Activated naive CD4-positive, alpha-beta T cell treated with anti-CD3 and anti-CD28 coated beads for 36 hours (primary cell): ENCODE measurements at regions not wholly inside any gene's neighbourhood (a gene's known extent, or its start where the extent isn't known, plus 50 kb on each side); places are given as distances from the start of the nearest gene placed in this dataset.
A peak's percentile ranks its signal among the peaks of the same experiment; 100 is the strongest.

Experiments used
- CTCF ChIA-PET: fragments of 350-600 bp; sonication (Branson Sonifier 250); formaldehyde crosslinking; loops from one replicate; lab custom pipeline; 2021; ENCODE audit warnings: antibody characterized with exemption; lab: Charles Lee
- DNase-seq: peaks from one replicate; pipeline ENCODE4 v3.0.0-alpha.2; 2020
- H3K27ac Mint-ChIP-seq: one replicate; pipeline ENCODE4 v1.8.0; 2021; ENCODE audit warnings: mild to moderate bottlenecking, mixed read lengths
- H3K27me3 Mint-ChIP-seq: one replicate; pipeline ENCODE4 v1.8.0; 2021; ENCODE audit warnings: low read depth, mixed read lengths
- H3K36me3 Mint-ChIP-seq: one replicate; pipeline ENCODE4 v1.8.0; 2021; ENCODE audit warnings: low read depth, mixed read lengths
- H3K4me1 Mint-ChIP-seq: one replicate; pipeline ENCODE4 v1.8.0; 2021; ENCODE audit warnings: low read depth, mixed read lengths
- H3K4me3 Mint-ChIP-seq: one replicate; pipeline ENCODE4 v1.8.0; 2021; ENCODE audit warnings: mild to moderate bottlenecking, moderate library complexity, mixed read lengths
- H3K9me3 Mint-ChIP-seq: one replicate; pipeline ENCODE4 v1.8.0; 2021; ENCODE audit warnings: mixed read lengths
- intact Hi-C: fragments of 100-400 bp; cut with micrococcal nuclease; formaldehyde crosslinking; loops from one replicate; pipeline ENCODE4 v1.15.1; 2023

DNA sequence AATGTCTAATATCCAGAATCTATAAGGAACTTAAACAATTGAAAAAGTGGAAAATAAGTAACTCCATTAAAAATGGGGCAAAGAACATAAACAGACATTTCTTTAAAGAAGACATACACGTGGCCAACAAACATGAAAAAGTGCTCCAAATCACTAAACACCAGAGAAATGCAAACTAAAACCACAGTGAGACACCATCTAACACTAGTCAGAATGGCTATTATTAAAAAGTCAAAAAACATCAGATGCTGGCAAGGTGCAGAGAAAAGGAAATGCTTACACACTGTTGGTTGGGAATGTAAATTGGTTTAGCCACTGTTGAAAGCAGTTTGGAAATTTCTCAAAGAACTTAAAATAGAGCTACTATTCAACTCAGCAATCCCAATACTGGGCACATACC, 169.2 kb upstream of the MANEA start:
- H3K4me3 Mint-ChIP-seq = no peak overlapping the region
- no peaks in the 10 kb centered on the region for H3K27me3 Mint-ChIP-seq
- H3K27ac Mint-ChIP-seq = no peak overlapping the region
- H3K9me3 Mint-ChIP-seq = peaks cover 1% of the 10 kb centered on the region
- CTCF ChIA-PET = no interaction called here
- DNase-seq = no peak
- H3K36me3 Mint-ChIP-seq = no peaks in the 10 kb centered on the region
- H3K4me1 Mint-ChIP-seq = no peaks in the 10 kb centered on the region
- intact Hi-C loops = no loop called here

DNA sequence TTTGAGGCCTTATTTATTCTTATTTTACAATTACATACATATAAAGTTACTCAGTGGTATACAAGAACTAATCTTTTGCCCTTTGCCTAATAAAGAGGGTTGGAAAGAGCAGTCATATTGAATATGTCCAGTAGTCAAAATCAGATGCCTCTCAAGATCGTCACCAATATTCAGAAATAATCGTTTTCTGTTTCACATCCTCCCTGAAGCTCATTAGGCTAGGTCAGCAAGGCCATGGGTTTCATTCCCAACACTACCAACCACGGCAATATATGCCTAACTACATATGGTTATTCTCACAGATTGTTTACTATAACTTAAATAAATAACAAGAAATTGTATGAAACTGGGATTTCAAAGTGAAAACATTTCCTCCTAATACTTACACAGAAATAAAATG, 167.2 kb upstream of the MANEA start:
- Mint-ChIP-seq H3K4me1 (no peaks in the 10 kb centered on the region), H3K27ac (no peak overlapping the region), H3K27me3 (no peaks in the 10 kb centered on the region), H3K4me3 (no peak overlapping the region), H3K9me3 (peaks cover 1% of the 10 kb centered on the region), H3K36me3 (no peaks in the 10 kb centered on the region)
- CTCF ChIA-PET = no interaction called here
- no peak for DNase-seq
- intact Hi-C loops = no loop called here

DNA sequence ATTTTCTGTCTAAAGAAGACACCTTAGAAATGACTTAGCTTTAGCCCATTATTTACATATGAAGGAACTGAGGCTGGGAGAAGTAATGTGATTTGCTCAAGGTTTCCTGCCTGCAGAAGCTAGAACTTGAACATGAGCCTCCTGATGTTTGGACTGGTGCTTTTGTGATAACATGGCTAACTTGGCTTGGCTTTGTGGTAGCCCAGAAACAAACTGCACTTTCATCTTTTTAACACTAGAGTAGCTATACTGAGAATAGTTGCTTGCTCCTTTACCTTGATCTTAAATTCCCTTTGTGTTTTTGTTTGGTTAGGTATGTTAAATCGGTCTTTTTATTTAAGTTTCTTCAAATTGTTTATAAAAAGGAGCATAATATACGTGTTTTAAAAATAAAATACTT, 163.5 kb upstream of the MANEA start:
- no peaks in the 10 kb centered on the region for H3K36me3 Mint-ChIP-seq
- H3K4me3 Mint-ChIP-seq = no peak overlapping the region
- no peaks in the 10 kb centered on the region for H3K4me1 Mint-ChIP-seq
- CTCF ChIA-PET = no interaction called here
- intact Hi-C loops = no loop called here
- H3K27me3 Mint-ChIP-seq = no peaks in the 10 kb centered on the region
- no peak overlapping the region for H3K27ac Mint-ChIP-seq
- peaks cover 3% of the 10 kb centered on the region for H3K9me3 Mint-ChIP-seq
- no peak for DNase-seq

DNA sequence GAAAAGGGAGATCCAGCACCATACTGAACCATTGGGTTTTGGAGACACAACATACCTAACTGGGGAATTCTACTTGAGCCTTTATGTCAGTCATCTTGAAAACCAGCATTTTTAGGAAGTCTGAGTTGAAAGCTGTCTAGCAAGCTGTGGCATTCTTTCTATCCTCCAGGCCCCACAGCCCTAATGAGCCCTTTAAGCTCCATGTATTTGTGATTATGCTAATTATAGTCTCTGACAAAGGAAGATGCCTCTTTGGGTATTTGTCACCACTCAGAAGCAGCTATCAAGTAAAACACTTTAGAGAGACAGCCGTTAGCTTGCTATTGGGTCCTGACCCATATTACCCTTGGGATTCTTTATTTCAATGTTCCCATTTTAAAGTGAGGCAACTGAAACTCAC, 159.5 kb upstream of the MANEA start:
- CTCF ChIA-PET = interaction anchor here (0.9 kb wide), 1 partner anchor 31 kb away, joined by 3 read pairs; no protein-coding TSS in a partner anchor
- no peak overlapping the region for H3K27ac Mint-ChIP-seq
- H3K27me3 Mint-ChIP-seq = peaks cover 2% of the 10 kb centered on the region
- H3K9me3 Mint-ChIP-seq = peaks cover 20% of the 10 kb centered on the region
- H3K4me3 Mint-ChIP-seq = no peak overlapping the region
- intact Hi-C loops = no loop called here
- no peak for DNase-seq
- no peaks in the 10 kb centered on the region for H3K36me3 Mint-ChIP-seq
- no peaks in the 10 kb centered on the region for H3K4me1 Mint-ChIP-seq

DNA sequence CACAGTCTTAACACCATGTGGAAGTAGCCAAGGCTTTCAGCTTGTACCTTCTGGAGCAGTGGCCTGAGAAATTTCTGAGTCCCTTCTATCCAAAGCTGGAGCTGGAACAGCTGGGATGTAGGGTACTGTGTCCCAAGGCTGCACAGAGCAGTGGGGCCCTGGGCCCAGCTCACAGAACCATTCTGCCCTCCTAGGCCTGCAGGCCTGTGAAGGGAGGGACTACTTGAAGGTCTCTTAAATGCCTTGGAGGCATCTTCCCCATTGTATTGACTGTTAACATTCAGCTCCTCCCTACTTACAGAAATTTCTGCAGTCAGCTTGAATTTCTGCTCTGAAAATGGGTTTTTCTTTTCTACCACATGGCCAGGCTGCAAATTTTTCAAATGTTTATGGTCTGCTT, 156.5 kb upstream of the MANEA start:
- CTCF ChIA-PET = no interaction called here
- Mint-ChIP-seq H3K27ac (no peak overlapping the region), H3K4me1 (no peaks in the 10 kb centered on the region), H3K9me3 (peaks cover 20% of the 10 kb centered on the region), H3K36me3 (no peaks in the 10 kb centered on the region), H3K4me3 (no peak overlapping the region), H3K27me3 (peaks cover 2% of the 10 kb centered on the region)
- no peak for DNase-seq
- intact Hi-C loops = no loop called here

DNA sequence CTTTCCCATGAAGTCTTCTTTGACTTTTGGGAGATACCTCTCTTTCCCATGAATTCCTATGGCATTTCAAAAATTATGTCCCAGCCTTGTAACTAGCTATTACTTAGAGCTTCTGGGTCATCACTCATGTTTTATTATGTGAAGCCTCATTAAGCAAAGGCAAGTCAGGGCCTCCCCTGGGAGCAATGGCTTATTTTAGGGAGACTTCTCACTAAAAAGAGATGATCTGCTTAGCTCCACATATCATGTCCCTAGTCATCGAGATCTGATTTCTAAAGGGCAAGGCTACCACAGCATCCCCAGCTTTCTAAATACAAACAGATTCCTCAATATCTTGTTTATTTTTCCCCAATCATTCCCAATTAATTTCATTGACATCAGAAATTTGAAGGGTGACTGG, 154.0 kb upstream of the MANEA start:
- peaks cover 18% of the 10 kb centered on the region for H3K9me3 Mint-ChIP-seq
- intact Hi-C loops = no loop called here
- DNase-seq = no peak
- CTCF ChIA-PET = interaction anchor here (0.7 kb wide), 1 partner anchor 16 kb away, joined by 3 read pairs; no protein-coding TSS in a partner anchor
- peaks cover 2% of the 10 kb centered on the region for H3K27me3 Mint-ChIP-seq
- no peaks in the 10 kb centered on the region for H3K4me1 Mint-ChIP-seq
- no peak overlapping the region for H3K4me3 Mint-ChIP-seq
- no peak overlapping the region for H3K27ac Mint-ChIP-seq
- no peaks in the 10 kb centered on the region for H3K36me3 Mint-ChIP-seq

DNA sequence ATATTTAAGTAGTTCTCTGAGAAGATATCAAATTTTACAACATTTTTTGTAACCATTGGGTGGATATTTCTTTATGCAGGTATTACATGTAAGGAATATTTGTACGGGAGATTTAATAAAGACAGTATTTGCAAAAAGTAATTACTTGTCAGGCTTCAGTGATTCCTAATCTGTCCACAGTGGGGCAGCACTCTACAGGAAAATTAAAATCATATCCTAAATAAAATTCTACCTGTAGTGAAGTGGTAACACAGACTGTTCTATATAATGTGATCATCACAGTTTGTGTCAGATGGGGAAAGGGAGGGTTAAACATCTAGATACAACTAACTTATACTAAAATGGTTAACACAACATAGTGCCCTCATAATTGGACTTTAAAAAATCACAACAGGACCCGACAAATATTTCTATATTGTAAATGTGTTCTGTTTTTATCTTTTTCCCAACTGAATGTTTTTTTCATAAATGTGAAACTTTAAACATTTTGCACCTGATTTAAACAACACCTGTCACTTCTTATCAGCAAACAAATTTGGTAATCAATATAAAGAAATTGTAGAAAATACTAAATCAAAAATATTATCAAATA, 145.6 kb upstream of the MANEA start:
- peaks cover 2% of the 10 kb centered on the region for H3K27me3 Mint-ChIP-seq
- DNase-seq = peak; percentile 62
- no peaks in the 10 kb centered on the region for H3K4me1 Mint-ChIP-seq
- H3K4me3 Mint-ChIP-seq = no peak overlapping the region
- no peaks in the 10 kb centered on the region for H3K36me3 Mint-ChIP-seq
- intact Hi-C loops = loop anchor here (1.0 to 10.0 kb wide), 9 partner anchors 67 to 1627 kb away; partner anchors contain the start of gene NDUFAF4
- no peak overlapping the region for H3K27ac Mint-ChIP-seq
- CTCF ChIA-PET = no interaction called here
- H3K9me3 Mint-ChIP-seq = no peaks in the 10 kb centered on the region

DNA sequence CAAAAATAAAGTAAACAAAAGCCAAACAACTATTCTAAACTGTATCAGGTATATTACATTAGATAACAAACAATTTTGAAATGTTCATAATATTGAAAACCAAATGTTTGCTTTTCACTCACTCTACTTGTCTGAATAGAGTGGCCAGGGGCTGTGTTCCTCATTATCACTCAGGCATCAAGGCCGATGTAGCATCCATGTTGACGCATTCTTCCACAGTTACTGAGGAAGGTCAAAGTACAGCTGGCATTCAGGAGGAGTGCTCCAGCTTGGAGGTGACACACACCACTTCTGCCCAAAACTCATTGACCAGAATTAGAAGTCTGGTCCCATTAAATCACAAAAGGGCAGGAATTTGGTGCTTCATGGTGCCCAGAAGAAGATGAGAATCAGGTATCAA, 137.6 kb upstream of the MANEA start:
- Mint-ChIP-seq H3K4me1 (no peaks in the 10 kb centered on the region), H3K36me3 (no peaks in the 10 kb centered on the region), H3K27me3 (peaks cover 4% of the 10 kb centered on the region), H3K4me3 (no peak overlapping the region), H3K27ac (no peak overlapping the region), H3K9me3 (no peaks in the 10 kb centered on the region)
- CTCF ChIA-PET = interaction anchor here (0.8 kb wide), 1 partner anchor 16 kb away, joined by 3 read pairs; no protein-coding TSS in a partner anchor
- intact Hi-C loops = loop anchor here (10.0 kb wide), 1 partner anchor 245 kb away; no protein-coding TSS in a partner anchor
- DNase-seq = no peak

DNA sequence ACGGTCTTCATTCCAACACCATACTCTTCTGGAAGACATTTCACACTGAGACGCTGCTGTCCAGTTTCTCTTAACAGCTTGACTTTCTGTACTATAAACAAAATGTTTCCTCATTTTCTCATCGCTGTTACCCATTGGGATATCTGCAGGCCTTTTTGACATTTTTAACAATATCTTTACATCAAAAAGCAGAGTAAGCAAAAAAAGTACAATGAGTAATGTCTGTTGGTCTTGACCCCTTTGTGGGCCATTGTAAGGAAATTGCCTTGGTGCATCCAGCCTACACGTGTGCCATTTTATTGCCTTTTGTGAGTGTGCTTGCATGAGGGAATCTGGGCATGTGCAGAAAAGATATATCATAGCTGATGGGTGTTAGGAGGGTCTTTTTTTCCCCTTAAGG, 129.1 kb upstream of the MANEA start:
- Mint-ChIP-seq H3K9me3 (peaks cover under 1% of the 10 kb centered on the region), H3K4me3 (no peak overlapping the region), H3K27me3 (peaks cover 3% of the 10 kb centered on the region), H3K4me1 (no peaks in the 10 kb centered on the region), H3K36me3 (no peaks in the 10 kb centered on the region), H3K27ac (no peak overlapping the region)
- CTCF ChIA-PET = interaction anchor here (1.1 kb wide), 1 partner anchor 30 kb away, joined by 3 read pairs; no protein-coding TSS in a partner anchor
- intact Hi-C loops = no loop called here
- DNase-seq = no peak

DNA sequence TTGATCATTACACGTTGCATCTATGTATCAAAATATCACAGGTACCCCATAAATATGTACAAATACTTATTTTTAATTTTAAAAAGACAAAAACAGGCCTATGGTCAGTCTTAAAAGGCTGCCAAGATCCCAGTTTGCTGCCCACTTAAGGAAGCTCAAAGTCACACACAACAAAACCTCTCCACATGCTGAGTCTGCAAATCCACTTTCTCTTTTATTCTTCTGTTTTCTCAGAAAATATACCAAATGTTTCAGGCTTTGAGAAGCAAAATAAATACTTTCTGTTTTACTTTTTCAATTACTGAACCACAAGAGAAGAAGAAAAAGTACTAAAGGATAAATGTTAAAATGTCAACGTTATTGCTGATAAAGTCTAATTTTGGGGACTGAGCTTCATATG, 107.8 kb upstream of the MANEA start:
- no peak for DNase-seq
- H3K4me1 Mint-ChIP-seq = no peaks in the 10 kb centered on the region
- H3K4me3 Mint-ChIP-seq = no peak overlapping the region
- no peaks in the 10 kb centered on the region for H3K36me3 Mint-ChIP-seq
- intact Hi-C loops = no loop called here
- peaks cover 12% of the 10 kb centered on the region for H3K27me3 Mint-ChIP-seq
- H3K9me3 Mint-ChIP-seq = no peaks in the 10 kb centered on the region
- no peak overlapping the region for H3K27ac Mint-ChIP-seq
- CTCF ChIA-PET = no interaction called here

DNA sequence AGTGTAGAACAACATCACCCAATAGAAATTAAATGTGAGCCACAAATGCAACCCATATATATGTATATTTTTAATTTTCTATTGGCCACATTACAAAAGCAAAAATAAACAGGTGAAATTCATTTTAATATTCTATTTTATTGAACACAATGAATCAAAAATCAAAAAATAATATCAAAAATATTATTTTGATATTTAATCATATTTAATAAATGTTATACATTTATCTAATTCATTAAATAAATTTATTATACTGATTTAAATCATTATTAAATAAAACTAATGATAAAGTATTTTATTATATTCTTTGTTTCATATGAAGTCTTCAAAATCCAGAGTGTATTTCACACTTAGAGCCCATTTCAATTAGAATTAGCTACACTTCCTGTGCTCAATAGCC, 98.4 kb upstream of the MANEA start:
- no peak overlapping the region for H3K4me3 Mint-ChIP-seq
- intact Hi-C loops = no loop called here
- no peaks in the 10 kb centered on the region for H3K4me1 Mint-ChIP-seq
- DNase-seq = no peak
- peaks cover 3% of the 10 kb centered on the region for H3K9me3 Mint-ChIP-seq
- no peaks in the 10 kb centered on the region for H3K36me3 Mint-ChIP-seq
- peaks cover 1% of the 10 kb centered on the region for H3K27me3 Mint-ChIP-seq
- CTCF ChIA-PET = no interaction called here
- no peak overlapping the region for H3K27ac Mint-ChIP-seq

DNA sequence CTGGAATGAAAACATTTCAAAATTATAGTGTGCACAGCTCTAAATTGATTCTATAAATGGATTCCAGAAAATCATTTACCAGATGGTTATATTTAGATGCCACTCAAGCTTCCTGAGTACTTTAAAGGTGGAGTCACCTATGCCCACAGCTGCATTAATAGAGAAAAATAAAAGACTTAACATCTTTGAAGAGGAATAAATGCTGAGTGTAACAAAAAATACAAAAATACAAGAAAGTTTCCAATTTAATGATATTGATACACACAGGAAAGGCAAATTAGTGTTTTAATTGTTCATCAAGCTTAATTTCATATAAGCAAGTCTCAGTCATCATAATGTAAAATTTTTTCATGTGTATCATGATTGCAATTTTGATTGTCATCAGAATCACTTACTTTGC, 89.5 kb upstream of the MANEA start:
- intact Hi-C loops = no loop called here
- H3K27ac Mint-ChIP-seq = no peak overlapping the region

DNA sequence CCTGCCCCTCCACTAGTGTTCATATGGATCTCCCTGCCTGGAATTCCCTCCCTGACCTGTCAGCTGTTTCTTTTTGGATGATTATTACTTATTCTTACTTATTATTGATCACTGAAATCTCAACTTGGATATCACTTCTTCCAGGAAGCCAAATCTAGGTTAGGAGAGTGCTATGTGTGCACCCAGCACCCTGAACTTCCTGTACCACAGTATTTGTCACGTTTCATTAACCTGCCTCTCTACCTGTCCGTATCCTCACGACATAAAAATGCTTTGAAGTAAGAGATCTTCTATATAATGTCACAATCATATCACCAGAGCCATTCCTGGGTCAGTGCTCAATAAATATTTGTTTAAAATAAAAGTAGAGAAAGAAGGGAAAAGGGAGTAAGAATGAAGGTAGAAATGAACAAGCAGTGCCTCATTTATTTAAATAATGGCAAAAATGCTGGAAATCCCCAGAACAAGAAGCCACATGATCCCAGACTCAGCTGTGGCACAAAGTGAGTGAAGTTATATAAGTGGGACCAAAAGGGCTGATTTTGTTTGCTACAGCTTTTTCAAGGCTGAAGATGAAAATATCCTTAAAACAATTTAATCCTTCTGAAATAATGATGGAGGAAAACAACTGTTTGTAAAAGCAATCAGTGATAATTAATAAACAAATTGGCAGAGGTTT, 88.0 kb upstream of the MANEA start:
- DNase-seq = no peak
- intact Hi-C loops = no loop called here
- Mint-ChIP-seq H3K27ac (no peak overlapping the region), H3K4me1 (peaks cover 3% of the 10 kb centered on the region), H3K4me3 (no peak overlapping the region), H3K9me3 (no peaks in the 10 kb centered on the region), H3K27me3 (peaks cover 10% of the 10 kb centered on the region), H3K36me3 (no peaks in the 10 kb centered on the region)
- CTCF ChIA-PET = no interaction called here

More for the DNA sequence above, 89.5 kb upstream of the MANEA start:
- DNase-seq = no peak
- Mint-ChIP-seq H3K36me3 (no peaks in the 10 kb centered on the region), H3K27me3 (peaks cover 10% of the 10 kb centered on the region), H3K9me3 (no peaks in the 10 kb centered on the region), H3K4me1 (peaks cover 3% of the 10 kb centered on the region), H3K4me3 (no peak overlapping the region)
- CTCF ChIA-PET = no interaction called here
